ENCODE measurements at regions not wholly inside any gene's neighbourhood (a gene's known extent, or its start where the extent isn't known, plus 50 kb on each side); places are given as distances from the start of the nearest gene placed in this dataset.

DNA sequence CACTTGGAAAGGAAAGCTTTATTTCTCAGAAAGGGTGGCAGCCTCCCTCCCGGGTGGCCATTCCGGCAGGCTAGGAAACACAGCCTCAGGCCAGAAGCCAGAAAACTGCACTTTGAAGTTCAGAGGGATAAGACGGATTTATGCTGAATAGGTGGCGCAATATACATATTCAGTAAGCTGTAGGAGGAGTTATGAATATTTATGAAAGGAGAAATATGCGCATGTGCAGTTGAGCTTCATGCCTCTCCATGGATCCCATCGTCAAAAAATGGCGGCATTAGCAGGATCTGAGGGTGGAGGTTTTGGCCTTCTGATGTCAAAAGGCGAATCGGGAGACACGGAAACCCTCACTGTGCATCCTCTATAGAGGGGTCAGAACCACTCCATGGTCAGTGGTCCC is 82.3 kb downstream of the KATNIP start:
- DNase-seq (ENCODE audit: low read depth) = no peak
- no peak overlapping the region for H3K4me3 ChIP-seq (ENCODE audit: low read length)
- TF ChIP-seq, protein P1, sequence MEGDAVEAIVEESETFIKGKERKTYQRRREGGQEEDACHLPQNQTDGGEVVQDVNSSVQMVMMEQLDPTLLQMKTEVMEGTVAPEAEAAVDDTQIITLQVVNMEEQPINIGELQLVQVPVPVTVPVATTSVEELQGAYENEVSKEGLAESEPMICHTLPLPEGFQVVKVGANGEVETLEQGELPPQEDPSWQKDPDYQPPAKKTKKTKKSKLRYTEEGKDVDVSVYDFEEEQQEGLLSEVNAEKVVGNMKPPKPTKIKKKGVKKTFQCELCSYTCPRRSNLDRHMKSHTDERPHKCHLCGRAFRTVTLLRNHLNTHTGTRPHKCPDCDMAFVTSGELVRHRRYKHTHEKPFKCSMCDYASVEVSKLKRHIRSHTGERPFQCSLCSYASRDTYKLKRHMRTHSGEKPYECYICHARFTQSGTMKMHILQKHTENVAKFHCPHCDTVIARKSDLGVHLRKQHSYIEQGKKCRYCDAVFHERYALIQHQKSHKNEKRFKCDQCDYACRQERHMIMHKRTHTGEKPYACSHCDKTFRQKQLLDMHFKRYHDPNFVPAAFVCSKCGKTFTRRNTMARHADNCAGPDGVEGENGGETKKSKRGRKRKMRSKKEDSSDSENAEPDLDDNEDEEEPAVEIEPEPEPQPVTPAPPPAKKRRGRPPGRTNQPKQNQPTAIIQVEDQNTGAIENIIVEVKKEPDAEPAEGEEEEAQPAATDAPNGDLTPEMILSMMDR (conservative IDR thresholded peaks at IDR 0.05; ENCODE audit: low read depth, low read length) = no peak

DNA sequence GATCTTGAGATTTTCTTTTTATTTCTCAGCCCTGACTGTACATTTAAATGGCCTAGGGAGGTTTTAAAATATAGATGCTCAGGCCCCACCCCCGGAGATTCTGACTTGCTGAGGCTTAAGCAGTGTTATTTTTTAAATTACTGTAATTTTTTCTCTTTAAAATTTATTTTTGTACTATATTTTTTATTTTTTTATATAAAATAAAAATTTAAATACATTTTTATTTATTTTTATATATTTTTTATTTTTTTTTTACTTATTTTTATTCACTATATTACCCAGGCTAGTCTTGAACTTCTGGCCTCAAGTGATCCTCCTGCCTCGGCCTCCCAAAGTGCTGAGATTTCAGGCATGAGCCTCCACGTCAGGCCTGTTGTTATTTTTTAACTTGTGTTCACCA is 83.3 kb downstream of the KATNIP start:
- TF ChIP-seq, protein P1 (conservative IDR thresholded peaks at IDR 0.05; ENCODE audit: low read depth, low read length) = no peak
- DNase-seq (ENCODE audit: low read depth) = no peak

DNA sequence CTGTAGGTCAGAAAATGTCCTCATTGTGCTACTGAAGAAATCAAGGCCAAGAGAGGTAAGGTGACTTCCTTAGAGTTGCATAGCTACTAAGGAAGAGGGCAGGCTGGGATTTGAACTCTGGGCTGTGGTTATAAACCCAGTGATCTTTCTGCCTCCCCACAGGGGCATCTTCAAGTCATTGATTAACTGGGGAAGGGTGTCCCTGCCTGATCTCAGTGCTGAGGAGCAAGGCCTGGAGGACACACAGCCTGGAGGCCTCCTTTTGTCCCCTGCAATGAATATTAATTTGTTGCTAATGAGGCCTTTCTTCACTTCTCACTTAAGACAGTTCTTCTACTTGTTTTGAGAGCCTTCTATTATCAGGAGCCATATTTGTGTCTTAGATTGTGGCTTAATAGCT is 83.8 kb downstream of the KATNIP start:
- TF ChIP-seq, protein P1 (conservative IDR thresholded peaks at IDR 0.05; ENCODE audit: low read depth, low read length) = no peak
- DNase-seq (ENCODE audit: low read depth) = no peak

More for the DNA sequence above, 83.3 kb downstream of the KATNIP start:
- no peak overlapping the region for H3K4me3 ChIP-seq (ENCODE audit: low read length)

DNA sequence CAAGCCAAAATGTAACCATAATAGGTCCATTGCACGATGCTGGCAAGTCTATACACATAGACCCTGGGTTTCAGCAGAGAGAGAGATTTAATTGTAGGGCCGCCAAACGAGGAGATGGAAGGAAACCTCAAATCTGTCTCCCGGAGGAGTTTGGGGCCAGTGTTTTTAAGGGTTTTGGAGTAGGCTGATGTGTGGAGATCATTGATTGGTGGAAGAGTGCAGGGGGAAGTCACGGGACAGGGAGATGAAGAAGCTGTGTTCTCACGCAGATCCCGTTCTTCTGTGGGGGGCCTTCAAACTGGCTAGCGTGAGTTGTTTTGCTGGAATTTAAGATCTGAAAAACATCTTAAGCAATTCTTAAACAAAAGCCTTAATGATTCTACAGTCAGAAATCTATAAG is 84.8 kb downstream of the KATNIP start:
- H3K4me3 ChIP-seq (ENCODE audit: low read length) = no peak overlapping the region
- DNase-seq (ENCODE audit: low read depth) = no peak
- TF ChIP-seq, protein P1 (conservative IDR thresholded peaks at IDR 0.05; ENCODE audit: low read depth, low read length) = no peak

More for the DNA sequence above, 83.8 kb downstream of the KATNIP start:
- H3K4me3 ChIP-seq (ENCODE audit: low read length) = no peak overlapping the region

DNA sequence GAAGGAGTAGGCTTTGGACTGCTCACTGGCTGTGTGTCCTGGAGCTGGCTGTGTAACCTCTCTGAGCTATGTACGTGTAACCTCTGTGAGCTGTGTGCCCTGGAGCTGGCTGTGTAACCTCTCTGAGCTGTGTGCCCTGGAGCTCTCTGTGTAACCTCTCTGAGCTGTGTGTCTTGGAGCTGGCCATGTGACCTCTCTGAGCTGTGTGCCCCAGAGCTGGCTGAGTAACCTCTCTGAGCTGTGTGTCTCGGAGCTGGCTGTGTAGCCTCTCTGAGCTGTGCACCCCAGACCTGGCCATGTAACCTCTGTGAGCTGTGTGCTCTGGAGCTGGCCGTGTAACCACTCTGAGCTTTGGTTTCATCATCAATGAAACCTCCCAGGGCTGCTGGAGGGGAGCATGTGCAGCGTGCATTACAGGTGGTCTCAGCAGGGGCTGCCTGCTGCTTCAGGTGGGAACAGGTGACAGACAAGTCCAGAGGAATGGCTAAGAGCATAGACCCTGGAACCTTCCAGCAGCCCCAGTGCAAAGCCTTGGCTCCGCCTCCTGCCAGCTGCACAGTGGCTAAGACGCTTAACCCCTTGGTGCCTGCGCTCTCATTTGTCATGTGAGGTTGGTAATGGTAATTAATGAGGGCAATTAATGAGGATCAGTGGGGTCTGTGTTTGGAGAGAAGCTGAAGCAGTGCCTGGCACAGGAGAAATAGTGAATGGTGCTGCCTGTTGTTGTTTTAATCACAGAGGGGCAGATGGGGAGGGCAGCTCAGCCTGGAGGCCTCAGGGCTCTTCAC is 86.7 kb downstream of the KATNIP start:
- TF ChIP-seq, protein P1 (conservative IDR thresholded peaks at IDR 0.05; ENCODE audit: low read depth, low read length) = no peak

DNA sequence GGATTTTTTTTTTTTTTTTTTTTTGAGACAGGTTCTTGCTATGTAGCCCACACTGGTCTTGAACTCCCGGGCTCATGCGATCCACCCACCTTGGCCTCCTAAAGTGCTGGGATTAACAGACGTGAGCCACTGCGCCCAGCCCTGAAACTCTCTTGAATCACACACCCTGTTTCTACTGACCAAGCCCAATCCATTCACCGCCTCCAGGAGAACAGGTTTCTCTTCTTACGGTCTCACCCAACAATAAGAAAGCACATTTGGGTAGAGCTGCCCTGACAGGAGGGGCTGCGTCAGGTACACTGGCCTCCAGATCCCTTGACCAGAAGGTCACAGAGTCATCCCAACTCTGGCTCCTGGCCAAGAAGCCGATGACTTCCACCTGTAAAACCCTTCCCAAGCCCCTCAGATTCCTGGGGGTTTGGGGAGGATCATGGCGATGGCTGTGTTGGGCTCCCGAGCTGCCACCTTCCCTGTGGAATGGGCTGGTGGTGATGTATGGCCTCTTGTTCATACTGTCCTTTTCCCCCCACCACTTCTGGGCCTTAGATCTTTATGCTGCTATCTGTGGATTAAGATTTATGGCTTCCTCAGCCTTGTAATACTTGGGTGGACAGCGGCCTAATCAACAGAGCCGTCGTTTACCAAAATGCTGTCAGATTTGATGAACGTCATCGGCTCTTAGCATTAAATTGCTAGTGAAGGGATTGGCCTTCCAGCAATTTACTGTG is 89.1 kb downstream of the KATNIP start:
- TF ChIP-seq, protein P1 (conservative IDR thresholded peaks at IDR 0.05; ENCODE audit: low read depth, low read length) = no peak
- no peak for DNase-seq (ENCODE audit: low read depth)

More for the DNA sequence above, 86.7 kb downstream of the KATNIP start:
- no peak overlapping the region for H3K4me3 ChIP-seq (ENCODE audit: low read length)
- DNase-seq (ENCODE audit: low read depth) = no peak

More for the DNA sequence above, 89.1 kb downstream of the KATNIP start:
- no peak overlapping the region for H3K4me3 ChIP-seq (ENCODE audit: low read length)

Data from retinal pigment epithelial cell (primary cell).